ENCODE measurements at regions not wholly inside any gene's neighbourhood (a gene's known extent, or its start where the extent isn't known, plus 50 kb on each side); places are given as distances from the start of the nearest gene placed in this dataset.

- no peak for ATAC-seq
These were observed 73.4 kb downstream of the NTMT2 start for GRCh38 chr1:170219163-170219562.

DNA sequence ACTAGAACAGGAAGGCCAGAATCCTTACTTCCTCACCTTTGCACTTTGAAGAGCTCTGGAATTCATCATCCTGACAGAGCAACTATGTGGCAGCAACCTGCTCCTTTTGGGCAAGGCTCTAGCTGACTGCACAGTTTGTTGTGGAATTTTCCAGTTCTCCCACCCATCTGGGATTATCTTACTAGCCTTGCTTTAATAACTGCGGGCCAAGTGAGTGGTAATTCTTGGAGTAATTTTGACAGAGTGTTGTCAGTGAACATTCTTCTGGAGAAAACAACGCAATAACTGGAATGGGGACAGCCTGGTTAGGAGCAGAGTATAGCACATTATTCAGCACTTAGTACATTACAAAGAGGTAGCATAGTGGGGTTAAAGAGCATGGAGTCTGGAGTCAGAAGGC is 75.3 kb downstream of the NTMT2 start:
- Mint-ChIP-seq H3K36me3 (no peaks in the 10 kb centered on the region), H3K4me3 (no peak overlapping the region), H3K27ac (no peak overlapping the region), H3K9me3 (peaks cover 8% of the 10 kb centered on the region), H3K27me3 (no peaks in the 10 kb centered on the region), H3K4me1 (no peaks in the 10 kb centered on the region)
- ATAC-seq, result no peak

More at GRCh38 chr1:170219163-170219562, 73.4 kb downstream of the NTMT2 start:
- Mint-ChIP-seq H3K4me3 (no peak overlapping the region), H3K27me3 (no peaks in the 10 kb centered on the region), H3K4me1 (no peaks in the 10 kb centered on the region), H3K36me3 (no peaks in the 10 kb centered on the region), H3K27ac (no peak overlapping the region), H3K9me3 (peaks cover 8% of the 10 kb centered on the region)

- H3K36me3 Mint-ChIP-seq, result no peaks in the 10 kb centered on the region
- peaks cover 8% of the 10 kb centered on the region for H3K9me3 Mint-ChIP-seq
- no peak overlapping the region for H3K27ac Mint-ChIP-seq
- no peaks in the 10 kb centered on the region for H3K4me1 Mint-ChIP-seq
- no peak for ATAC-seq
- no peak overlapping the region for H3K4me3 Mint-ChIP-seq
- H3K27me3 Mint-ChIP-seq, result peaks cover 4% of the 10 kb centered on the region
These were observed 75.7 kb downstream of the NTMT2 start for GRCh38 chr1:170221495-170221894.

DNA sequence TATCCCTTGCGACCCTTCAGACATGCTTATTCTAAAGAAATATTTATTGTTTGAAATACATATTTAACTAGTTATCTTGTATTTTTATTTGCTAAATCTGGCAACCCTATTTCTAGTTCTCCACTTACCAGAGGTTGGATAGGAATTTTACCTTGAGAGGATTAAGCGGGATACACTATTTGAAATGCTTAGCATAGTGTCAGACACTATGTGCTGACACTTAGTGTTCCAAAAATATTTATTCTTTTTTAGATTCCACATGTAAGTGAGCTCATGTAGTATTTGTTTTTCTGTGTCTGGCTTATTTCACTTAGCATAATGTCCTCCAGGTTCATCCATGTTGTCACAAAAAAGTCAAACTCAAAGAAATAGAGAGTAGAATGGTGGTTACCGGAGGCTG is 78.7 kb downstream of the NTMT2 start:
- Mint-ChIP-seq H3K4me1 (no peaks in the 10 kb centered on the region), H3K36me3 (no peaks in the 10 kb centered on the region), H3K4me3 (no peak overlapping the region), H3K27me3 (peaks cover 8% of the 10 kb centered on the region), H3K27ac (no peak overlapping the region), H3K9me3 (peaks cover 8% of the 10 kb centered on the region)
- ATAC-seq, result no peak

DNA sequence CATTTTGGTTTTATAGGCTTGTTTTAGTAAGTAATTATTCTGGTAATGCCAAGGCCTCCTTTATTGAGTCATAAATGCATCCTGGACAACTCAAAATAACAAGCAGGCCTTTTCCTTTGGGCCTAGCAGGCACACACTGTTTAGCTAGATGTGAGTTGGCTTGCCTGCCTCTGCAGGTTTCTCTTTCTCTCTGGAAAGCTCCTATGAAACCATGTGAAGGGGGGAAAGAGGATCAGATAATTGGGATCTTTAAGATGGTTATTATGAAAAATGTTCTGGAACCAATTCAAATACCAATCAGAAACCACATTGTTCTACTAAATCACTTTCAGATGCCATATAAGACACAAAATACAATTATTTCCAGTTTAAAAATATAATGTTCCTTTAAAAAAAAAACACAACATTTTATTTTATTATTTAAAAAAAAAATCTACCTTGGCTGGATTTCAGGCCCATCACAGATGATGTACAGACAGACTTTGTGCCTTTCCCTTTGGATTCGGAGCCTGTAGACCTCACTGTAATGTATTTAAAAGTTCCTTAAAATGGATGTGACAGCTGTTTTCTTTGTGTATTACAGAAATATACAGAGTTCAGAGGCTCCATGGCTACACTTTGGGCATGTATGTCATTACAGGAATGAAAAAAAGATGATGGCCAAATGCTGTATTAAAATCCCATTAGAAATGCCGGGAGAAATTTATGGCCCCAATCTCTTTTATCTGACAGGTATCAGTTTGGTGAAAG is 80.2 kb downstream of the NTMT2 start:
- Mint-ChIP-seq H3K36me3 (no peaks in the 10 kb centered on the region), H3K27ac (no peak overlapping the region), H3K27me3 (peaks cover 8% of the 10 kb centered on the region), H3K4me1 (no peaks in the 10 kb centered on the region), H3K9me3 (peaks cover 8% of the 10 kb centered on the region), H3K4me3 (no peak overlapping the region)
- ATAC-seq, result no peak

DNA sequence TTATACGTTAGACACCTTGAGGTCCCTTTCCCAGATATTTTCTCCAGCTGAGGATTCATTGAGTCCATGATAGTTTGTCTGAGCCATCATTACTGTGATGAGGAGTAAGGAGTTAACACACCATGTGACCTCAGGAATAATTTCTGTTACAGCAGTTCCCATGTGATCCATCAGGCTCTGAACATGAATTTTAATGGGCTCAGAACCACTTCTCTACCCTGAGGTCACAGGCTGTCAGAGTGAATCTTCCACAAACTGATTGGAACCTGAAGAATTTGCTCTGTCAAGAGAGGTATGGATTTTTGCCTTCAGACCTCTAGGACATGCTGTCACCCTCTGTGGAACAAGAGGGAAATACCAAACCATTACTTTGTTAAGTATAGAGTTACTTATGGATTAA is 81.0 kb downstream of the NTMT2 start:
- Mint-ChIP-seq H3K9me3 (peaks cover 8% of the 10 kb centered on the region), H3K4me1 (no peaks in the 10 kb centered on the region), H3K27ac (no peak overlapping the region), H3K4me3 (no peak overlapping the region), H3K27me3 (peaks cover 8% of the 10 kb centered on the region), H3K36me3 (no peaks in the 10 kb centered on the region)
- no peak for ATAC-seq

GRCh38 chr1:170230323-170230722 is 84.6 kb downstream of the NTMT2 start:
- H3K27me3 Mint-ChIP-seq, result peaks cover 8% of the 10 kb centered on the region
- H3K27ac Mint-ChIP-seq, result no peak overlapping the region
- no peaks in the 10 kb centered on the region for H3K36me3 Mint-ChIP-seq
- no peak for ATAC-seq
- no peak overlapping the region for H3K4me3 Mint-ChIP-seq
- H3K9me3 Mint-ChIP-seq, result no peaks in the 10 kb centered on the region
- no peaks in the 10 kb centered on the region for H3K4me1 Mint-ChIP-seq

DNA sequence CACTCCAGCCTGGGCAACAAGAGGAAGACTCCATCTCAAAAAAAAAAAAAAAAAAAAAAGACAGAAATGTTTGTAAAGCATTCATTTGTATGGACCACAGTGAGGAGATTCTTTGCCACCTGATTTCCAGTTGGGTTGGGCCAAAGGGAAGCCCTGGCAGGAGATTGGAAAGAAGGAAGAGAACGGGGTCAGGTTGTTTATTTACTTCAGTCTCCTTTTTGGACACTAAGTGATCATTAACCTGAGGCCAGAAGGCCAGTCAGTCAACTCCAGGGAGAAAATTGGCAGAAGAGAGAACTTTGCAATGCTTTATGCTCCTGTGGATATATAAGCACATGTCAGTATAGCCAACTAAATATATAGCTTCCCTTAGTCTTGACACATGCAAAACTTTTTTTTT is 85.9 kb downstream of the NTMT2 start:
- Mint-ChIP-seq H3K27ac (no peak overlapping the region), H3K4me3 (no peak overlapping the region), H3K36me3 (no peaks in the 10 kb centered on the region), H3K27me3 (peaks cover 3% of the 10 kb centered on the region), H3K4me1 (no peaks in the 10 kb centered on the region), H3K9me3 (no peaks in the 10 kb centered on the region)
- ATAC-seq, result no peak

DNA sequence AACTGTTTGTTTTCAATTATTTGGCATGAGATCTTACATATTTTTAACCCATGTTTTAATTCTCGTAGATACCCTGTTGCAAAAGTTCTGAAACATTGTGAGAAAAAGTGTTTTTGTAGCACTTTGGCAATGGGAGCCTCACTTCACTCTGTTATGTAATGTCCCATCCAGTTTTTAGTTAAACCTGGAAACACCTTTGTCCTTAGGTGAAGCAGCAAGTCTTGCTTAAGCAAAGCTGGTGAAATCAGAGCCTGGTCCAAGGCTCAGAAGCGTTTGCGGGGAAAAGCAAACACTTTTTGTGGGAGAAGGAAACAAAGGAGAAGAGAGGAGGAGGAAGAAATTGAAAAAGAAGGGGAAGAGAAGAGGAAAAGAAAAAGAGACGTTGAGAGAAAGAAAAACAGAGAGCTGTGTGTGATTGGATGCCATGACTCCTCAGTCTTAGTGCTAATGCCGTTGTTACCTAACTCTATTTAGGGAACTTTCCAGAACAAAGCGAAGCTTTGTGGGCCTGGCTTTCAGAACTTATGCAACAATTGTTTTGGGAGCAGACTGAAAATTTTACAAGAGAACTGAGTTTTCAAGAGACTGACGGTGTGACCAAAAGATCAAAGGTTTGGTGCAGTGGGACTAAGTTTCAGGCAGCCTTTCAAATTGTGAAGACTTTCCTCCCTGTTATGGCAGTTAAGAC is 93.1 kb downstream of the NTMT2 start:
- Mint-ChIP-seq H3K4me3 (no peak overlapping the region), H3K36me3 (no peaks in the 10 kb centered on the region), H3K27ac (no peak overlapping the region), H3K4me1 (no peaks in the 10 kb centered on the region), H3K27me3 (no peaks in the 10 kb centered on the region), H3K9me3 (no peaks in the 10 kb centered on the region)
- no peak for ATAC-seq

- no peak overlapping the region for H3K4me3 Mint-ChIP-seq
- H3K9me3 Mint-ChIP-seq, result no peaks in the 10 kb centered on the region
- H3K27ac Mint-ChIP-seq, result no peak overlapping the region
- ATAC-seq, result no peak
- H3K4me1 Mint-ChIP-seq, result no peaks in the 10 kb centered on the region
- no peaks in the 10 kb centered on the region for H3K36me3 Mint-ChIP-seq
- H3K27me3 Mint-ChIP-seq, result no peaks in the 10 kb centered on the region
These were observed 93.7 kb downstream of the NTMT2 start for GRCh38 chr1:170239445-170239844.

GRCh38 chr1:170240409-170240808 is 94.7 kb downstream of the NTMT2 start:
- no peaks in the 10 kb centered on the region for H3K9me3 Mint-ChIP-seq
- no peak for ATAC-seq
- H3K36me3 Mint-ChIP-seq, result no peaks in the 10 kb centered on the region
- no peak overlapping the region for H3K4me3 Mint-ChIP-seq
- H3K27ac Mint-ChIP-seq, result no peak overlapping the region
- H3K27me3 Mint-ChIP-seq, result no peaks in the 10 kb centered on the region
- H3K4me1 Mint-ChIP-seq, result no peaks in the 10 kb centered on the region

GRCh38 chr1:170241266-170241851 is 95.6 kb downstream of the NTMT2 start:
- no peak for ATAC-seq
- no peaks in the 10 kb centered on the region for H3K4me1 Mint-ChIP-seq
- H3K9me3 Mint-ChIP-seq, result no peaks in the 10 kb centered on the region
- no peaks in the 10 kb centered on the region for H3K36me3 Mint-ChIP-seq
- H3K4me3 Mint-ChIP-seq, result no peak overlapping the region
- no peaks in the 10 kb centered on the region for H3K27me3 Mint-ChIP-seq
- H3K27ac Mint-ChIP-seq, result no peak overlapping the region

DNA sequence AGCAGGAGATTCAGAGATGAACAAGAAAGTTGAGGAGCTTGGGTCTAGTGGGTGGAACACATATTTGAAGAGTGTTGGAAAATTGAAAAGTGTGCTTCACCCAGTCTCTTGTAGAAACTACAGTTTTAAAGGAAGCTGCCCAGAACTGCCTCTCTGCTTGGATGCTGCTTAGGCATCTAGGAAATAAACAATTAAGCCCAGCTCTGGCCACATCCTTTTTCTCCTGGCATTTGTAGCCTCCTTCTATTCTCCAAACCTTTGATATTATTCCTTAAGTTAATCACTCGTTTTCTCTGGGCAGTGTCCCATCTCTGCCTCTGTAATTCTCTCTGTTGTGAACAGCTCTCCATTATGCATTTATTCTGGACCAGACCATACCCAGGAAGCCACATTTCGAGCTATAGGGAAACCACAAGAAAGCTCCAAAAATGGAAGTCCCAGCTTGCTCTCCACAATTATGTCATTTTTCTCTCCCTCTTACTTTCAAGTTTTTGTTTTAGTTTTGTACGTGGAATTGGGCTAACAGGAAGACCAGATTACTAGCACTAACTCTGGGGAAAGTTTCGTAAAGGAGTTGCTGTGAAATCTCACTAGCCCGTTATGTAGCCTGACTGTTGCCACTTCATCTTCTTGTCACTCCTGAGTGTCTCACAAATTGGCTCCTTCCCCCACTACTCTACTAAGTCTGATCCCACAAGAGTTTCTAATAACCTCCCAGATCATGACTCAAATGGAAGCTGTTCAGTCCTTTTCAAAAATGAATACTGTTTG is 102.2 kb downstream of the NTMT2 start:
- H3K4me1 Mint-ChIP-seq, result no peaks in the 10 kb centered on the region
- H3K27ac Mint-ChIP-seq, result no peak overlapping the region
- no peaks in the 10 kb centered on the region for H3K27me3 Mint-ChIP-seq
- ATAC-seq, result no peak
- H3K4me3 Mint-ChIP-seq, result no peak overlapping the region
- no peaks in the 10 kb centered on the region for H3K36me3 Mint-ChIP-seq
- H3K9me3 Mint-ChIP-seq, result no peaks in the 10 kb centered on the region

DNA sequence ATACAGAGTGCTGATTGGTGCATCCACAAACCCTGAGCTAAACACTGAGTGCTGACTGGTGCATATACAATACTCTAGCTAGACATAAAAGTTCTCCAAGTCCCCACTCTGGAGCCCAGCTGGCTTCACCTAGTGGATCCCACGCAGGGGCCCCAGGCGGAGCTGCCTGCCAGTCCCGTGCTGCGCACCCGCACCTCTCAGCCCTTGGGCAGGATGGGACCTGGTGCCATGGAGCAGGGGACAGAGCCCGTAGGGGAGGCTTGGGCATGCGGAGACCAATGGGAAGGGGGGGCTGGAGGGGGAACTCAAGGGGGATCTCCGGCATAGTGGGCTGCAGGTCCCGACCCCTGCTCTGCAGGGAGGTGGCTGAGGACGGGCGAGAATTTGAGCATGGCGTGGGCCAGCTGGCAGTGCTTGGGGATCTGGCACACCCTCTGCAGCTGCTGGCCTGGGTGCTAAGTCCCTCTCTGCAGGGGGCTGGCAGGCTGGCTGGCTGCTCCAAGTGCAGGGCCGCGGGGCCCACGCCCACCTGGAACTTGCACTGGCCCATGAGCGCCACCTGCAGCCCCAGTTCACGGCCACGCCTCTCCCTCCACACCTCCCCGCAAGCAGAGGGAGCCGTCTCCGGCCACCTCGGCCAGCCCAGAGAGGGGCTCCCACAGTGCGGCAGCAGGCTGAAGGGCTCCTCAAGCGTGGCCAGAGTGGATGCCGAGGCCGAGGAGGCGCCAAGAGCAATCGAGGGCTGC is 104.9 kb downstream of the NTMT2 start:
- H3K36me3 Mint-ChIP-seq, result no peaks in the 10 kb centered on the region
- no peaks in the 10 kb centered on the region for H3K4me1 Mint-ChIP-seq
- H3K9me3 Mint-ChIP-seq, result no peaks in the 10 kb centered on the region
- no peak overlapping the region for H3K4me3 Mint-ChIP-seq
- H3K27me3 Mint-ChIP-seq, result no peaks in the 10 kb centered on the region
- H3K27ac Mint-ChIP-seq, result no peak overlapping the region
- no peak for ATAC-seq
